ACC112 (cell line): ENCODE measurements at regions not wholly inside any gene's neighbourhood (a gene's known extent, or its start where the extent isn't known, plus 50 kb on each side); places are given as distances from the start of the nearest gene placed in this dataset.
"Not testable (repeated sequence)": the region's sequence is repeated elsewhere in the genome, so short reads cannot be mapped to it uniquely, and the experiment has no call there.

Experiments used
- H2AFZ ChIP-seq: fragments of 200-600 bp; sonication (generic); one replicate; pipeline ENCODE4 v1.6.0; 2017; ENCODE audit warnings: antibody characterized with exemption, low read length; ENCODE audit not compliant: unreplicated experiment
- H3K27ac ChIP-seq: fragments of 200-600 bp; sonication (generic); 2 replicates; pipeline ENCODE4 v1.5.1; 2014; ENCODE audit warnings: low read depth, mild to moderate bottlenecking, antibody characterized with exemption, low read length, moderate library complexity
- H3K27me3 ChIP-seq: fragments of 200-600 bp; sonication (generic); 2 replicates; pipeline ENCODE4 v1.6.1; 2014; ENCODE audit warnings: mild to moderate bottlenecking, antibody characterized with exemption, low read length, moderate library complexity, mixed read lengths; ENCODE audit not compliant: insufficient read depth
- H3K36me3 ChIP-seq: fragments of 200-600 bp; sonication (generic); 2 replicates; pipeline ENCODE4 v1.6.1; 2016; ENCODE audit warnings: mild to moderate bottlenecking, antibody characterized with exemption, low read length, moderate library complexity, mixed read lengths; ENCODE audit not compliant: insufficient read depth
- H3K4me1 ChIP-seq: fragments of 200-600 bp; sonication (generic); one replicate; pipeline ENCODE4 v1.6.1; 2016; ENCODE audit warnings: low read length, mixed read lengths; ENCODE audit not compliant: insufficient read depth, unreplicated experiment, control insufficient read depth
- H3K4me3 ChIP-seq: fragments of 200-600 bp; sonication (generic); 2 replicates; pipeline ENCODE4 v1.5.1; 2014; ENCODE audit warnings: mild to moderate bottlenecking, low read depth, low read length
- H3K79me2 ChIP-seq: fragments of 200-600 bp; sonication (generic); one replicate; pipeline ENCODE4 v1.6.0; 2016; ENCODE audit warnings: low read length; ENCODE audit not compliant: control insufficient read depth, unreplicated experiment, insufficient read depth

GRCh38 chr6:131453803-131454202 lies 119.2 kb upstream of the ARG1 start:
- Histone ChIP-seq H2AFZ (no peak overlapping the region), H3K36me3 (no peaks in the 10 kb centered on the region), H3K27me3 (peaks cover 3% of the 10 kb centered on the region; the same call in 1 of the 2 replicates)

DNA sequence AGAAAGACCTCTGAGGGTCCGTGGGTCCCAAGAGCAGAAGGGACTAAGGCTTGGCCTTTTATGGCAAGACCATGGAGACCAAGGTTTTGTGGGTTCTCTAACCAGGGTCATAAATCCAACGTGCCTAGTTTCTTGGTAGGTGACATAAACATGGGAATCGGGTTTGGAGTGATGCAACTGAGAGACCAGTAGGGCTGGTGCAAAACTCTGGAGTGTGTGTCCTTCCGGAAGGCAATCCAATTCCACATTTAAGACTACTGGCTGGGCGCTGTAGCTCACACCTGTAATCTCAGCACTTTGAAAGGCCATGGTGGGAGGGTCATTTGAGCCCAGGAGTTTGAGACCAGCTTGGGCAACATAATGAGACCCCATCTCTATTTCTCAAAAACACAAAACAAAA lies 116.5 kb upstream of the ARG1 start:
- H3K27me3 ChIP-seq, result peaks cover 3% of the 10 kb centered on the region; the same call in 1 of the 2 replicates
- H3K4me1 ChIP-seq, result no peaks in the 10 kb centered on the region
- no peak overlapping the region for H3K27ac ChIP-seq
- no peaks in the 10 kb centered on the region for H3K36me3 ChIP-seq
- H3K4me3 ChIP-seq, result no peak overlapping the region
- no peaks in the 10 kb centered on the region for H3K79me2 ChIP-seq
- no peak overlapping the region for H2AFZ ChIP-seq

More at GRCh38 chr6:131453803-131454202, 119.2 kb upstream of the ARG1 start:
- Histone ChIP-seq H3K4me1 (no peaks in the 10 kb centered on the region), H3K4me3 (no peak overlapping the region), H3K79me2 (no peaks in the 10 kb centered on the region), H3K27ac (no peak overlapping the region)

DNA sequence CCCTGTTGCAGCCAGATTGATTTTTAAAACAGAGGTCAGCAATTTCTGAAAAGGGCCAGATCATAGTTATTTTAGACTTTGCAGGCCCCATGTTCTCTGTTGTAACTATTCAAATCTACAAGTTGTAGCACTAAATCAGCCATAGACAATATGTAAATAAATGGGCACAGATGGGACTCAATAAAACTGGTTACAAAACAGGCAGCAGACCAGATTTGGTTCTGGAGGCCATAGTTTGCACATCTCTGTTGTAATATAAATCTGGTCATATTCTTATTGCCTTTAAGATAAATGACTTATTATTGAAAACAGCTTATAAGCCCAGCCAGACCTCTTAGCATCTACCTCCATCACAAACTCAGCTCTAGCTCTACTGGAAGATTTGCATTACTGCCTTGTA lies 114.0 kb upstream of the ARG1 start:
- Histone ChIP-seq H3K4me1 (no peaks in the 10 kb centered on the region), H3K4me3 (no peak overlapping the region), H3K27me3 (peaks cover 3% of the 10 kb centered on the region; the same call in 1 of the 2 replicates), H2AFZ (no peak overlapping the region), H3K79me2 (no peaks in the 10 kb centered on the region), H3K27ac (no peak overlapping the region), H3K36me3 (no peaks in the 10 kb centered on the region)

DNA sequence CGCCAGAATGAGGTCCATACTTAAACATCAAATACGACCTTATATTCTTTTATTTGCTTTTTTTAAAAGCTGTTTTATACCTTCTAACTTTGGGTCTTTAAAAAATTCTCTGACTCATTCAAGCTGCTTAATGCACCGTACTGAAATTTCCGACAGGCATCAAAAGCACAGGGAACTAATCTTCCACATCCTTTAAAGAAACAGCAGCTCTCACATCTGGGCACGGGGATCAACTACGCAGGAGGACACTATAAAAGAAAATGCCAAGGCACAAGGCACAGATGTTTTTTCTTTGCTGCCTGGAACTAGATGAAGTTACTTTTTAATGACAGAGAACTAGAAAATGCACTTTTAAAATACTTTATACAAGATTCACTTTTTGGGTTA lies 112.4 kb upstream of the ARG1 start:
- no peak overlapping the region for H3K27ac ChIP-seq
- H3K27me3 ChIP-seq, result peaks cover 3% of the 10 kb centered on the region; the same call in 1 of the 2 replicates
- no peak overlapping the region for H2AFZ ChIP-seq

GRCh38 chr6:131469130-131469529 lies 103.9 kb upstream of the ARG1 start:
- H3K27ac ChIP-seq, result no peak overlapping the region
- no peaks in the 10 kb centered on the region for H3K79me2 ChIP-seq
- 0 out of 2 replicates have a peak, but pooled peaks cover 3% of the 10 kb centered on the region for H3K27me3 ChIP-seq
- H3K4me1 ChIP-seq, result no peaks in the 10 kb centered on the region
- H3K36me3 ChIP-seq, result no peaks in the 10 kb centered on the region
- no peak overlapping the region for H3K4me3 ChIP-seq
- no peak overlapping the region for H2AFZ ChIP-seq

More for the DNA sequence above, 112.4 kb upstream of the ARG1 start:
- Histone ChIP-seq H3K4me1 (no peaks in the 10 kb centered on the region), H3K79me2 (no peaks in the 10 kb centered on the region), H3K36me3 (no peaks in the 10 kb centered on the region), H3K4me3 (no peak overlapping the region)

DNA sequence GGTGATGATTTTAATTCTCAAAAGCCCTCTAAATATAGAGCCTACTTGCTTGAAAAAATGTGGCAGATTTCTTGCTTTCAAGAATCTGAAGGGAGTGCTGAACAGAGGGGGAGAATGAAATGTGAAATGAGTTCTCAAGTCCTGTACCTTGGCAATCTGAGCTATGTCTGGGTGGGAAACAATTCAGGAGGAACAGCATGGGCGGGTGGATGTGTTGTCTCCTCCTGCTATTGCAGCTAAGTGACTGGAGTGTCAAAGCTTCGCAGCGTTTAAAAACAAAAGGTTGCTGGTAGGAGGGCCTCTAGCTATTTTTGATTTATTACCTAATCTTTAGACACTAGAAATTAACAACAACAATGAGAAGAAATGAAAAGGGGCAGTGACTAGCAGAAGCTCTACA lies 102.5 kb upstream of the ARG1 start:
- no peaks in the 10 kb centered on the region for H3K36me3 ChIP-seq
- no peaks in the 10 kb centered on the region for H3K79me2 ChIP-seq
- H3K4me3 ChIP-seq, result no peak overlapping the region
- H3K27ac ChIP-seq, result no peak overlapping the region
- 0 out of 2 replicates have a peak, but pooled peaks cover 3% of the 10 kb centered on the region for H3K27me3 ChIP-seq
- H3K4me1 ChIP-seq, result no peaks in the 10 kb centered on the region
- H2AFZ ChIP-seq, result no peak overlapping the region

DNA sequence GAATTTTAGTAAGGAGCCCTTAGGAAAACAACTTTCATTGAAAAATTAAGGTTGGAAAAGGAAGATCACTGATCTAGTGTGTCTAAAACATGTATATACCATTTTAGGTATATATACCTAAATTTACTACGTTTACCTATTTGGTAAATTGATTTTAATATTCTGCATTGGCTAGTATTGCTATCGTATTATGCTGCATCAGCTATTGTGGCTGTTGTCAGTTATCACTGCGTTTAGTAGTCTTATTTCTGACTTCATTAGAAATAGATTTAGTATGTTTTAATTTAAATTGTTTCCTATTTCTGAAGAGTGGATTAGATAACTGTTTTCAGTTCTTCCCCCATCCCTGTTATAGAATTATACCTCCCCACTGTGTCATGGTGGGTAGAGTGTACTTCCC lies 101.7 kb upstream of the ARG1 start:
- Histone ChIP-seq H3K27ac (no peak overlapping the region), H2AFZ (no peak overlapping the region), H3K36me3 (no peaks in the 10 kb centered on the region), H3K79me2 (no peaks in the 10 kb centered on the region), H3K27me3 (0 out of 2 replicates have a peak, but pooled peaks cover 3% of the 10 kb centered on the region), H3K4me3 (no peak overlapping the region), H3K4me1 (no peaks in the 10 kb centered on the region)

GRCh38 chr6:131473303-131473702 lies 99.7 kb upstream of the ARG1 start:
- not testable (repeated sequence) for H3K27ac ChIP-seq, H3K4me3 ChIP-seq, H3K4me1 ChIP-seq, H2AFZ ChIP-seq, H3K27me3 ChIP-seq, H3K79me2 ChIP-seq, H3K36me3 ChIP-seq

DNA sequence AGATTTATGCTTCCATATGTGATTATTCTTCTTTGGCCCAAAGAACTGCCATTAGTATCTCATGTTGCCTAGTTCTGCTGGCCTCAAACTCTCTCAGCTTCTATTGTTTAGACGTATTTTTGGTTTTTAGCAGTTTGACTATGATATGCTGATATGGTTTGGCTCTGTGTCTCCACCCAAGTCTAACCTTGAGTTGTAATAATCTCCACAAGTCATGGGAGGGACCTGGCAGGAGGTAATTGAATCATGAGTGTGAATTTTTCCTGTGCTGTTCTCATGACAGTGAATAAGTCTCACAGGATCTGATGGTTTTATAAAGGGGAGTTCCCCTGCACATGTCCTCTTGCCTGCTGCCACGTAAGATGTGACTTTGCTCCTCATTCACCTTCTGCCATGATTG lies 96.7 kb upstream of the ARG1 start:
- H3K36me3 ChIP-seq, result no peaks in the 10 kb centered on the region
- H3K4me3 ChIP-seq, result no peak overlapping the region
- H3K27ac ChIP-seq, result no peak overlapping the region
- H3K79me2 ChIP-seq, result no peaks in the 10 kb centered on the region
- H3K4me1 ChIP-seq, result no peaks in the 10 kb centered on the region
- H2AFZ ChIP-seq, result no peak overlapping the region
- H3K27me3 ChIP-seq, result no peaks in the 10 kb centered on the region

- H3K4me3 ChIP-seq, H3K36me3 ChIP-seq, H3K79me2 ChIP-seq, H3K27ac ChIP-seq, H3K27me3 ChIP-seq, H3K4me1 ChIP-seq, H2AFZ ChIP-seq: not testable (repeated sequence)
These were observed 94.2 kb upstream of the ARG1 start for GRCh38 chr6:131478740-131479211.

GRCh38 chr6:131486608-131487007 lies 86.4 kb upstream of the ARG1 start:
- Histone ChIP-seq H2AFZ (no peak overlapping the region), H3K36me3 (no peaks in the 10 kb centered on the region), H3K27me3 (peaks cover 3% of the 10 kb centered on the region; the same call in 1 of the 2 replicates), H3K79me2 (no peaks in the 10 kb centered on the region), H3K27ac (no peak overlapping the region), H3K4me1 (no peaks in the 10 kb centered on the region), H3K4me3 (no peak overlapping the region)
